IMR-90 (cell line): ENCODE measurements at regions not wholly inside any gene's neighbourhood (a gene's known extent, or its start where the extent isn't known, plus 50 kb on each side); places are given as distances from the start of the nearest gene placed in this dataset.

ENCODE experiments used
- CEBPB ChIP-seq: IDR thresholded peaks from 2 replicates; pipeline ENCODE4 v1.6.1; 2012; ENCODE audit warnings: low read depth, low read length, improper control_type of control experiment
- FOS ChIP-seq: fragments of 150-350 bp; IDR thresholded peaks from 2 replicates; pipeline ENCODE4 v1.6.1; 2016; ENCODE audit warnings: low read depth, low read length
- POLR2A ChIP-seq: IDR thresholded peaks from 2 replicates; pipeline ENCODE4 v1.6.1; 2012; ENCODE audit warnings: mild to moderate bottlenecking, low read depth, low read length
- RAD21 ChIP-seq: IDR thresholded peaks from 2 replicates; pipeline ENCODE4 v1.6.1; 2012; ENCODE audit warnings: low read length, improper control_type of control experiment
- RCOR1 ChIP-seq: IDR thresholded peaks from 2 replicates; pipeline ENCODE4 v1.6.1; 2012; ENCODE audit warnings: mild to moderate bottlenecking, low read length, improper control_type of control experiment; ENCODE audit not compliant: insufficient replicate concordance
- RFX5 ChIP-seq: IDR thresholded peaks from 2 replicates; pipeline ENCODE4 v1.8.0; 2012; ENCODE audit warnings: low read depth, mild to moderate bottlenecking, low read length, moderate library complexity
- SMC3 ChIP-seq: fragments of 150-350 bp; IDR thresholded peaks from 2 replicates; pipeline ENCODE4 v1.6.1; 2016; ENCODE audit warnings: low read depth, mild to moderate bottlenecking, antibody characterized with exemption, low read length, moderate library complexity
- TF ChIP-seq, protein P1 (sequence below): conservative IDR thresholded peaks from 2 replicates; pipeline ENCODE4 v1.5.1; 2012; ENCODE audit warnings: mild to moderate bottlenecking, low read depth, low read length, improper control_type of control experiment

DNA sequence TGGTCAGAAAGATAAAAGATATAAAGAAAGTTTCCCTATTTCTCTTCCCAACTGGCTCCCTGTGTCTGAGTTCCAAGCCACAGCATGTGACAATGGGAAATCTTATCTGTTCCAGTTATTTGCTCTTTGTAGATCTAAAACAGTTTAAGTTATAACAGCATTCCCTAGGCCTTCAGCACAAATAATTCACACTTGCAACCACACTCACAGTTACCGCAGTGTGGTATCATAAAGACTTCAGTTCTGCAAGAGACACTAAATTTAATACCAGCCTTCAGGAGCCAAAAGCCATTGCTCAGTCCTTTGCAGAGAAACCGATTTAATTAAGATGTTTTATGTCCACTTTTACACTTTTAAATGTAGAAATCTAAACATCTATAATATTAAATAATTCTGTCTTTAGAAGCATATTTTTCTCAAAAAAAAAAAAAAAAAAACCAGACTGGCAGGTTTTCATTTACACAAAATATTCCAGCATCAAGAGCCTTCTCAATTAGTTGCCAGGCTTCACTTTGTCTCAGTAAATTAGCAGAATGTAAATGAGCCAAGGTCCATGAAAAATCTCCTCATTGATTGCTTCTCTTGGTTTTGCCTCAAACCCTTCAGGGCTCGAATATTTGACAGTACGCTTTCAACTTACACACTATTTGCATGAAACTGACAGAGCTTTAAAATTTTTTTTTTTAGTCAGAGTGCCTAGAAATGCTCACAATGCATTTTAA is 300.0 kb upstream of the DDI1 start:
- TF ChIP-seq, protein P1, sequence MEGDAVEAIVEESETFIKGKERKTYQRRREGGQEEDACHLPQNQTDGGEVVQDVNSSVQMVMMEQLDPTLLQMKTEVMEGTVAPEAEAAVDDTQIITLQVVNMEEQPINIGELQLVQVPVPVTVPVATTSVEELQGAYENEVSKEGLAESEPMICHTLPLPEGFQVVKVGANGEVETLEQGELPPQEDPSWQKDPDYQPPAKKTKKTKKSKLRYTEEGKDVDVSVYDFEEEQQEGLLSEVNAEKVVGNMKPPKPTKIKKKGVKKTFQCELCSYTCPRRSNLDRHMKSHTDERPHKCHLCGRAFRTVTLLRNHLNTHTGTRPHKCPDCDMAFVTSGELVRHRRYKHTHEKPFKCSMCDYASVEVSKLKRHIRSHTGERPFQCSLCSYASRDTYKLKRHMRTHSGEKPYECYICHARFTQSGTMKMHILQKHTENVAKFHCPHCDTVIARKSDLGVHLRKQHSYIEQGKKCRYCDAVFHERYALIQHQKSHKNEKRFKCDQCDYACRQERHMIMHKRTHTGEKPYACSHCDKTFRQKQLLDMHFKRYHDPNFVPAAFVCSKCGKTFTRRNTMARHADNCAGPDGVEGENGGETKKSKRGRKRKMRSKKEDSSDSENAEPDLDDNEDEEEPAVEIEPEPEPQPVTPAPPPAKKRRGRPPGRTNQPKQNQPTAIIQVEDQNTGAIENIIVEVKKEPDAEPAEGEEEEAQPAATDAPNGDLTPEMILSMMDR: no peak
- no peak for TF ChIP-seq RCOR1
- no peak for TF ChIP-seq POLR2A
- TF ChIP-seq RFX5: no peak
- TF ChIP-seq CEBPB: no peak
- TF ChIP-seq FOS: no peak
- no peak for TF ChIP-seq SMC3
- no peak for TF ChIP-seq RAD21
